IMR-90 (cell line): ENCODE measurements at regions not wholly inside any gene's neighbourhood (a gene's known extent, or its start where the extent isn't known, plus 50 kb on each side); places are given as distances from the start of the nearest gene placed in this dataset.

Experiments used
- ATAC-seq: fragments of 200-7000 bp; cut with Tn5 transposase; 2 replicates; pipeline ENCODE4 v1.9.1; 2020; ENCODE audit warnings: low read depth, mild to moderate bottlenecking, moderate library complexity
- BruUV-seq: library from RNA; stranded (reverse); fragments of 400-500 nt; replicated peaks from 2 replicates; lab custom pipeline; 2021; lab: Mats Ljungman, UMichigan
- CTCF ChIA-PET: fragments of 300-600 bp; formaldehyde crosslinking; extraction: SDS; loops from one replicate; lab custom pipeline; 2021; ENCODE audit warnings: antibody characterized with exemption; lab: Yijun Ruan, JAX
- POLR2A ChIA-PET: fragments of 300-600 bp; sonication (Branson Sonifier 250); formaldehyde crosslinking; loops from one replicate; lab custom pipeline; 2022; ENCODE audit warnings: antibody characterized with exemption; ENCODE audit not compliant: unreplicated experiment; lab: Charles Lee
- DNase-seq: peaks from one replicate; pipeline ENCODE4 v3.0.0; 2013
- H2AFZ ChIP-seq: replicated peaks from 2 replicates; pipeline ENCODE3; 2013; ENCODE audit warnings: low read length, mild to moderate bottlenecking; ENCODE audit not compliant: poor library complexity
- H2AK5ac ChIP-seq: 2 replicates; pipeline ENCODE4 v1.6.1; 2013; ENCODE audit warnings: low read depth, low read length, inconsistent platforms
- H2AK9ac ChIP-seq: replicated peaks from 2 replicates; pipeline ENCODE3; 2013; ENCODE audit warnings: mild to moderate bottlenecking, low read depth, low read length, moderate library complexity; ENCODE audit not compliant: poor library complexity
- H2BK120ac ChIP-seq: 2 replicates; pipeline ENCODE4 v1.6.1; 2013; ENCODE audit warnings: low read depth, low read length, inconsistent platforms
- H2BK15ac ChIP-seq: 3 replicates; pipeline ENCODE4 v1.6.1; 2013; ENCODE audit warnings: low read depth, low read length, inconsistent platforms
- H2BK20ac ChIP-seq: 2 replicates; pipeline ENCODE4 v1.6.1; 2013; ENCODE audit warnings: low read depth, mild to moderate bottlenecking, inconsistent platforms, low read length, moderate library complexity
- H2BK5ac ChIP-seq: 2 replicates; pipeline ENCODE4 v1.6.1; 2013; ENCODE audit warnings: mild to moderate bottlenecking, low read depth, low read length, inconsistent platforms; ENCODE audit not compliant: poor library complexity, severe bottlenecking
- H3K14ac ChIP-seq: replicated peaks from 2 replicates; pipeline ENCODE4 v1.6.1; 2013; ENCODE audit warnings: low read depth, low read length, inconsistent platforms
- H3K18ac ChIP-seq: 2 replicates; pipeline ENCODE4 v1.6.1; 2013; ENCODE audit warnings: low read depth, low read length, control low read depth
- H3K23ac ChIP-seq: 2 replicates; pipeline ENCODE4 v1.6.1; 2013; ENCODE audit warnings: low read depth, low read length, inconsistent platforms
- H3K27ac ChIP-seq: 2 replicates; pipeline ENCODE4 v1.5.1; 2013; ENCODE audit warnings: mild to moderate bottlenecking, control low read depth, low read length; ENCODE audit not compliant: insufficient read depth
- H3K27me3 ChIP-seq: 2 replicates; pipeline ENCODE4 v1.6.1; 2013; ENCODE audit warnings: low read length; ENCODE audit not compliant: control insufficient read depth, insufficient read depth
- H3K36me3 ChIP-seq: 2 replicates; pipeline ENCODE4 v1.6.1; 2013; ENCODE audit warnings: low read length, mixed read lengths; ENCODE audit not compliant: control insufficient read depth, insufficient read depth
- H3K4ac ChIP-seq: 2 replicates; pipeline ENCODE4 v1.6.1; 2013; ENCODE audit warnings: low read depth, low read length, inconsistent platforms
- H3K4me1 ChIP-seq: 2 replicates; pipeline ENCODE4 v1.6.1; 2013; ENCODE audit warnings: low read length, mixed read lengths; ENCODE audit not compliant: control insufficient read depth, insufficient read depth
- H3K4me2 ChIP-seq: 2 replicates; pipeline ENCODE4 v1.6.1; 2013; ENCODE audit warnings: low read depth, mild to moderate bottlenecking, control low read depth, low read length, moderate library complexity
- H3K4me3 ChIP-seq: 2 replicates; pipeline ENCODE4 v1.5.1; 2013; ENCODE audit warnings: low read depth, mild to moderate bottlenecking, control low read depth, low read length, moderate library complexity; ENCODE audit not compliant: insufficient read depth
- H3K56ac ChIP-seq: 2 replicates; pipeline ENCODE4 v1.6.1; 2013; ENCODE audit warnings: low read length, inconsistent platforms; ENCODE audit not compliant: insufficient read depth; ENCODE audit errors: extremely low read depth
- H3K79me1 ChIP-seq, 2 experiments: 2 replicates each; pipeline ENCODE4 v1.6.1; 2013; ENCODE audit warnings: low read length in 2 of 2, inconsistent platforms in 1 of 2, low read depth in 1 of 2
- H3K9ac ChIP-seq: 2 replicates; pipeline ENCODE4 v1.6.1; 2013; ENCODE audit warnings: low read depth, low read length, control low read depth
- H3K9me1 ChIP-seq: 2 replicates; pipeline ENCODE4 v1.6.1; 2013; ENCODE audit warnings: low read length, inconsistent platforms; ENCODE audit not compliant: insufficient read depth
- H3K9me3 ChIP-seq: 2 replicates; pipeline ENCODE4 v1.6.1; 2013; ENCODE audit warnings: low read length; ENCODE audit not compliant: control insufficient read depth, insufficient read depth
- H4K20me1 ChIP-seq: 2 replicates; pipeline ENCODE4 v1.6.1; 2013; ENCODE audit warnings: low read length, inconsistent platforms; ENCODE audit not compliant: insufficient read depth
- H4K5ac ChIP-seq: 2 replicates; pipeline ENCODE4 v1.6.1; 2013; ENCODE audit warnings: mild to moderate bottlenecking, low read depth, low read length, control low read depth
- H4K8ac ChIP-seq, 2 experiments: 2 replicates each; pipeline ENCODE4 v1.6.1; 2013; ENCODE audit warnings: low read depth in 2 of 2, low read length in 2 of 2, control low read depth in 1 of 2, inconsistent platforms in 1 of 2
- H4K91ac ChIP-seq: 2 replicates; pipeline ENCODE4 v1.6.1; 2013; ENCODE audit warnings: low read depth, low read length, inconsistent platforms; ENCODE audit not compliant: insufficient read depth
- BHLHE40 ChIP-seq: fragments of 150-350 bp; IDR thresholded peaks from 2 replicates; pipeline ENCODE4 v1.6.1; 2016; ENCODE audit warnings: mild to moderate bottlenecking, low read depth, low read length
- CTCF ChIP-seq: conservative IDR thresholded peaks from 2 replicates; pipeline ENCODE4 v1.5.1; 2012; ENCODE audit warnings: mild to moderate bottlenecking, low read depth, low read length, improper control_type of control experiment
- ELK1 ChIP-seq: fragments of 150-350 bp; IDR thresholded peaks from 2 replicates; pipeline ENCODE4 v1.6.1; 2016; ENCODE audit warnings: low read depth, mild to moderate bottlenecking, low read length, moderate library complexity, borderline replicate concordance
- NFE2L2 ChIP-seq: fragments of 150-350 bp; IDR thresholded peaks from 2 replicates; pipeline ENCODE4 v1.6.1; 2016; ENCODE audit warnings: low read depth, mild to moderate bottlenecking, low read length
- RCOR1 ChIP-seq: IDR thresholded peaks from 2 replicates; pipeline ENCODE4 v1.6.1; 2012; ENCODE audit warnings: mild to moderate bottlenecking, low read length, improper control_type of control experiment; ENCODE audit not compliant: insufficient replicate concordance
- WGBS, 2 experiments: methylation state at CpG; one replicate each; pipeline versions ENCODE4 v1.1.5 to v1.1.7; 2013; ENCODE audit warnings: missing lambda C conversion rate in 2 of 2; ENCODE audit not compliant: insufficient read length in 1 of 2; ENCODE audit errors: extremely low coverage in 2 of 2; 5-methylcytosine and 5-hydroxymethylcytosine counted together
- dilution Hi-C: fragments of 300-500 bp; cut with HindIII; formaldehyde crosslinking; loops from one replicate; pipeline ENCODE4 v1.14.3; 2018; ENCODE audit warnings: low sequenced_read_pairs; ENCODE audit not compliant: unreplicated experiment
- in situ Hi-C: fragments of 300-500 bp; cut with MboI; formaldehyde crosslinking; loops from 3 replicates; pipeline ENCODE4 v1.14.3; 2019; ENCODE audit warnings: low sequenced_read_pairs, inconsistent platforms, mixed read lengths
- intact Hi-C: fragments of 100-400 bp; cut with micrococcal nuclease; formaldehyde crosslinking; loops from 2 replicates; pipeline ENCODE4 v1.10.0; 2022
- TF ChIP-seq, protein P1 (sequence below): fragments of 150-350 bp; IDR thresholded peaks from 2 replicates; pipeline ENCODE4 v1.6.1; 2017; ENCODE audit warnings: mild to moderate bottlenecking, antibody characterized with exemption, low read length, low read depth

GRCh38 chr2:107607473-107607872 lies 219.2 kb upstream of the RGPD4 start:
- H3K9ac ChIP-seq, result no peak overlapping the region
- no peak overlapping the region for H3K27ac ChIP-seq
- H2AFZ ChIP-seq, result no peak overlapping the region
- H2AK5ac ChIP-seq, result no peak overlapping the region
- no peaks in the 10 kb centered on the region for H3K79me1 ChIP-seq
- ATAC-seq, result no peak
- H3K36me3 ChIP-seq, result no peaks in the 10 kb centered on the region
- TF ChIP-seq, protein P1, sequence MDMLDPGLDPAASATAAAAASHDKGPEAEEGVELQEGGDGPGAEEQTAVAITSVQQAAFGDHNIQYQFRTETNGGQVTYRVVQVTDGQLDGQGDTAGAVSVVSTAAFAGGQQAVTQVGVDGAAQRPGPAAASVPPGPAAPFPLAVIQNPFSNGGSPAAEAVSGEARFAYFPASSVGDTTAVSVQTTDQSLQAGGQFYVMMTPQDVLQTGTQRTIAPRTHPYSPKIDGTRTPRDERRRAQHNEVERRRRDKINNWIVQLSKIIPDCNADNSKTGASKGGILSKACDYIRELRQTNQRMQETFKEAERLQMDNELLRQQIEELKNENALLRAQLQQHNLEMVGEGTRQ, result no peak
- TF ChIP-seq RCOR1 (no peak), BHLHE40 (no peak), ELK1 (no peak), NFE2L2 (no peak), CTCF (no peak)
- H2AK9ac ChIP-seq, result no peak overlapping the region
- H2BK5ac ChIP-seq, result no peak overlapping the region
- dilution Hi-C loops (no loop called here), intact Hi-C loops (no loop called here), in situ Hi-C loops (no loop called here)
- no peak overlapping the region for H3K4me3 ChIP-seq
- H3K23ac ChIP-seq, result no peak overlapping the region
- H3K9me1 ChIP-seq, result no peaks in the 10 kb centered on the region
- no peak overlapping the region for H4K91ac ChIP-seq
- no peak overlapping the region for H2BK20ac ChIP-seq
- H3K4me1 ChIP-seq, result no peaks in the 10 kb centered on the region
- ChIA-PET POLR2A (no interaction called here), CTCF (no interaction called here)
- H3K27me3 ChIP-seq, result no peaks in the 10 kb centered on the region
- H2BK15ac ChIP-seq, result no peak overlapping the region
- H3K4ac ChIP-seq, result no peak overlapping the region
- no CpG with 5 or more reads among the region's 1 CpG for WGBS, 2 experiments
- no peak overlapping the region for H4K8ac ChIP-seq
- no peak for DNase-seq
- BruUV-seq, result no TSS peak
- no peak overlapping the region for H3K14ac ChIP-seq
- no peak overlapping the region for H3K56ac ChIP-seq
- no peaks in the 10 kb centered on the region for H4K20me1 ChIP-seq
- no peak overlapping the region for H2BK120ac ChIP-seq
- H4K5ac ChIP-seq, result no peak overlapping the region
- no peak overlapping the region for H3K18ac ChIP-seq
- no peak overlapping the region for H3K4me2 ChIP-seq
- no peaks in the 10 kb centered on the region for H3K9me3 ChIP-seq
